ENCODE measurements at regions not wholly inside any gene's neighbourhood (a gene's known extent, or its start where the extent isn't known, plus 50 kb on each side); places are given as distances from the start of the nearest gene placed in this dataset.

DNA sequence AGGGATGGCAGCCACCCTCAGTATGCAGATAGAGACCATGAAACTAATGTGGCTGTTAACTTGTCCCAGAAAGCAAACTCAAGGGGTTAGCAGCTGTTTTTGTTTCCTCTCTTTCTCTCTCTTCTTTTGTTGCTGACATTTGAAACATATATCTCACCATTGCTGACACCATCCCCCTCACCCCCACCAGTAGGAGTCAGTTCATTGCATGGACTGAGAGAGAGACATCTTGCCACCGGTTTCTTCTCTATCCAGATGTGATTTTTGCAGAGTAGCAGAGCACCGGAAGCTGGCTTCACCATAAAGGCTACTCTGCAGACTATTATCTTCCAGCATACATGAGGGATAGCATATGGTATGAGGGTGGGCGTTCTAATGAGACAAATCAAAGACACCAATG is 177.1 kb upstream of the FRG1 start (continued):
- TF ChIP-seq, protein P1, sequence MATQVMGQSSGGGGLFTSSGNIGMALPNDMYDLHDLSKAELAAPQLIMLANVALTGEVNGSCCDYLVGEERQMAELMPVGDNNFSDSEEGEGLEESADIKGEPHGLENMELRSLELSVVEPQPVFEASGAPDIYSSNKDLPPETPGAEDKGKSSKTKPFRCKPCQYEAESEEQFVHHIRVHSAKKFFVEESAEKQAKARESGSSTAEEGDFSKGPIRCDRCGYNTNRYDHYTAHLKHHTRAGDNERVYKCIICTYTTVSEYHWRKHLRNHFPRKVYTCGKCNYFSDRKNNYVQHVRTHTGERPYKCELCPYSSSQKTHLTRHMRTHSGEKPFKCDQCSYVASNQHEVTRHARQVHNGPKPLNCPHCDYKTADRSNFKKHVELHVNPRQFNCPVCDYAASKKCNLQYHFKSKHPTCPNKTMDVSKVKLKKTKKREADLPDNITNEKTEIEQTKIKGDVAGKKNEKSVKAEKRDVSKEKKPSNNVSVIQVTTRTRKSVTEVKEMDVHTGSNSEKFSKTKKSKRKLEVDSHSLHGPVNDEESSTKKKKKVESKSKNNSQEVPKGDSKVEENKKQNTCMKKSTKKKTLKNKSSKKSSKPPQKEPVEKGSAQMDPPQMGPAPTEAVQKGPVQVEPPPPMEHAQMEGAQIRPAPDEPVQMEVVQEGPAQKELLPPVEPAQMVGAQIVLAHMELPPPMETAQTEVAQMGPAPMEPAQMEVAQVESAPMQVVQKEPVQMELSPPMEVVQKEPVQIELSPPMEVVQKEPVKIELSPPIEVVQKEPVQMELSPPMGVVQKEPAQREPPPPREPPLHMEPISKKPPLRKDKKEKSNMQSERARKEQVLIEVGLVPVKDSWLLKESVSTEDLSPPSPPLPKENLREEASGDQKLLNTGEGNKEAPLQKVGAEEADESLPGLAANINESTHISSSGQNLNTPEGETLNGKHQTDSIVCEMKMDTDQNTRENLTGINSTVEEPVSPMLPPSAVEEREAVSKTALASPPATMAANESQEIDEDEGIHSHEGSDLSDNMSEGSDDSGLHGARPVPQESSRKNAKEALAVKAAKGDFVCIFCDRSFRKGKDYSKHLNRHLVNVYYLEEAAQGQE (IDR thresholded peaks at IDR 0.05) = no peak
- TF ChIP-seq MAFK (IDR thresholded peaks at IDR 0.05; ENCODE audit: partially characterized antibody) = no peak
- no peak for TF ChIP-seq RCOR1 (IDR thresholded peaks at IDR 0.05; ENCODE audit: low read depth, low read length)
- no peak for TF ChIP-seq HOXB5 (CRISPR knock-in tag; IDR thresholded peaks at IDR 0.05)
- TF ChIP-seq CBX8 (IDR thresholded peaks at IDR 0.05) = no peak
- no peak for TF ChIP-seq ZFP36 (IDR thresholded peaks at IDR 0.05; ENCODE audit: borderline replicate concordance, partially characterized antibody)
- TF ChIP-seq CHD2 (IDR thresholded peaks at IDR 0.05; ENCODE audit: low read length, partially characterized antibody) = no peak
- no peak for TF ChIP-seq TP53 (CRISPR knock-in tag; IDR thresholded peaks at IDR 0.05)
- TF ChIP-seq GATA3 (IDR thresholded peaks at IDR 0.05; ENCODE audit: borderline replicate concordance) = no peak

DNA sequence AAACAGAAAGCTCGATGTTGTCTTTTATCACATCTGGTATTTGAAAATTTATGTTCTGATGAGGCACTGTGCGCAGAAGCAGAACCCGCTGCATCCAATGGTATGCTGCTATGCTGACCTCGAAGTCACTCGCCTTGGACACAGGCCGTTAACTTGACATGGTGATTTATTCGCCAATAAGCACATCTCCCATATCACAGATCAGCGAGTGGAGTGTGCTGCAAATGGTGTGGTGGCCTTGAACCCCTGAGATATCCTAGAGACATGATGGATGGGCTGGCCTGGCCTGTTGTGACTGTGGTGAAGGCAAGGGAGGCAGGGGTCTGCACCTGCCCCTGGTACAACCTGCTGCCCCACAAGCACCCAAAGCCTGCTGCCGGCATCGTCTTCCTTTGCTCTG is 175.4 kb upstream of the FRG1 start:
- no peak overlapping the region for H3K4me3 ChIP-seq
- ATAC-seq = no peak
- TF ChIP-seq RCOR1 (IDR thresholded peaks at IDR 0.05; ENCODE audit: low read depth, low read length) = no peak
- ChIA-PET CTCF (no interaction called here), POLR2A (no interaction called here)
- WGBS (ENCODE audit: missing lambda C conversion rate) = 18% methylated on average over 7 of the region's 10 CpGs
- no peak for DNase-seq (ENCODE audit: low read depth in 1 of 2, low spot score in 1 of 2)
- no peak overlapping the region for H3K4me2 ChIP-seq
- no peak for FAIRE-seq
- H3K27ac ChIP-seq = no peak overlapping the region
- H3K4me1 ChIP-seq = no peaks in the 10 kb centered on the region
- H3K9me3 ChIP-seq = no peaks in the 10 kb centered on the region

DNA sequence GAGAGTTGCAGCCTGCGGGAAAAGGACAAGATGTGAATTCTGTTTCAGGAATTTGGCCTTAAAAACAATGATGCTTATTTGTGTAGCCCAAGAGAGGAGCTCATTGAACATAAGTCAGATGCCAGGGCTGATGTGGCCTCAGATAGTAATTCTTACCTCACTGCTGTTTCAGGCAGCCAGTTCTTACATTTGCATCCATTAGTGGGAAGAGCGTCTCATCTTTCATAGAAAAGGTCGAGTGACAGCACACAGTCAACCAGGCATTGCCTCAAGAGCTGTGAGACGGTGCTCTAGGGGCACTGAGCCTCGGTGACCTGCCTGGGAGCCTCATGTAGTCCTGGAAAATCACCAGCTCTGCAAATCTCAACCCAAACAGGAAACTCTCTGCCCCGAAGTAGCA is 174.9 kb upstream of the FRG1 start:
- DNase-seq (ENCODE audit: low read depth in 1 of 2, low spot score in 1 of 2) = no peak
- Histone ChIP-seq H3K9me3 (no peaks in the 10 kb centered on the region), H3K4me1 (no peaks in the 10 kb centered on the region), H3K4me3 (no peak overlapping the region), H3K27ac (no peak overlapping the region), H3K4me2 (no peak overlapping the region)
- 12% methylated on average over 6 of the region's 6 CpGs for WGBS (ENCODE audit: missing lambda C conversion rate)
- ATAC-seq = no peak
- no peak for FAIRE-seq
- CTCF ChIA-PET = interaction anchor here (1.0 kb wide), 1 partner anchor 27 kb away, joined by 3 read pairs; no protein-coding TSS in a partner anchor
- POLR2A ChIA-PET = no interaction called here
- TF ChIP-seq GATA3 (IDR thresholded peaks at IDR 0.05; ENCODE audit: borderline replicate concordance) (no peak), POLR2AphosphoS2 (conservative IDR thresholded peaks at IDR 0.05; ENCODE audit: low read length) (no peak), CBX2 (IDR thresholded peaks at IDR 0.05; ENCODE audit: borderline replicate concordance, low read depth) (no peak)
- TF ChIP-seq, protein P2, sequence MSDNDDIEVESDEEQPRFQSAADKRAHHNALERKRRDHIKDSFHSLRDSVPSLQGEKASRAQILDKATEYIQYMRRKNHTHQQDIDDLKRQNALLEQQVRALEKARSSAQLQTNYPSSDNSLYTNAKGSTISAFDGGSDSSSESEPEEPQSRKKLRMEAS (IDR thresholded peaks at IDR 0.05) = no peak

DNA sequence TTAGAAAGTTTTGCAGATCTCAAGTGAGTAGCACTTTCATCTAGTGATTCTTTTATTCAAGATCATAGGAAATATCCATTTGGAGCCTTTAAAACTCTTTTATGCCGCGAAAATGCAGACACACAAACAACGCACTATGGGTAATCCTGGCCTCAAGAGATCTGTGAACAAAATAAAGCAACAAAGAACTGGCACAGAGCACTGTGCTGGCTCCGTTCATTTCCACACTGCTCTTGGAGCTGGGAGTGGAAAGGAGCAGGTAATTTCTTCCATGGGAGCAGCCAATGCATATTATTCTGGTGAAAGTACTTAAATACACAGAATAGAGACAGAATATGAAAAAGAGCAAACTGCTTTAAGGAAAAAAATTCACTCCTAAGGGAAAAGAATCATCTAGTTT is 172.7 kb upstream of the FRG1 start:
- DNase-seq (ENCODE audit: low read depth in 1 of 2, low spot score in 1 of 2) = no peak
- no peaks in the 10 kb centered on the region for H3K4me1 ChIP-seq
- no peak for FAIRE-seq
- ChIA-PET CTCF (no interaction called here), POLR2A (no interaction called here)
- 17% methylated on average over 4 of the region's 4 CpGs for WGBS (ENCODE audit: missing lambda C conversion rate)
- TF ChIP-seq ZFP36 (IDR thresholded peaks at IDR 0.05; ENCODE audit: borderline replicate concordance, partially characterized antibody) (no peak), KDM1A (IDR thresholded peaks at IDR 0.05; ENCODE audit: low read depth) (no peak), GATA3 (IDR thresholded peaks at IDR 0.05; ENCODE audit: borderline replicate concordance) (no peak), RAD21 (conservative IDR thresholded peaks at IDR 0.05 in 1 of 2, IDR thresholded peaks at IDR 0.05 in 1 of 2) (no peak), FOSB (CRISPR knock-in tag; IDR thresholded peaks at IDR 0.05) (no peak), ZC3H11A (IDR thresholded peaks at IDR 0.05) (no peak), FOXS1 (CRISPR knock-in tag; IDR thresholded peaks at IDR 0.05) (no peak), POLR2AphosphoS2 (conservative IDR thresholded peaks at IDR 0.05; ENCODE audit: low read length) (no peak), EP300 (IDR thresholded peaks at IDR 0.05) (no peak)
- TF ChIP-seq, protein P3, sequence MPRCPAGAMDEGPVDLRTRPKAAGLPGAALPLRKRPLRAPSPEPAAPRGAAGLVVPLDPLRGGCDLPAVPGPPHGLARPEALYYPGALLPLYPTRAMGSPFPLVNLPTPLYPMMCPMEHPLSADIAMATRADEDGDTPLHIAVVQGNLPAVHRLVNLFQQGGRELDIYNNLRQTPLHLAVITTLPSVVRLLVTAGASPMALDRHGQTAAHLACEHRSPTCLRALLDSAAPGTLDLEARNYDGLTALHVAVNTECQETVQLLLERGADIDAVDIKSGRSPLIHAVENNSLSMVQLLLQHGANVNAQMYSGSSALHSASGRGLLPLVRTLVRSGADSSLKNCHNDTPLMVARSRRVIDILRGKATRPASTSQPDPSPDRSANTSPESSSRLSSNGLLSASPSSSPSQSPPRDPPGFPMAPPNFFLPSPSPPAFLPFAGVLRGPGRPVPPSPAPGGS (IDR thresholded peaks at IDR 0.05) = no peak
- TF ChIP-seq, protein P4, sequence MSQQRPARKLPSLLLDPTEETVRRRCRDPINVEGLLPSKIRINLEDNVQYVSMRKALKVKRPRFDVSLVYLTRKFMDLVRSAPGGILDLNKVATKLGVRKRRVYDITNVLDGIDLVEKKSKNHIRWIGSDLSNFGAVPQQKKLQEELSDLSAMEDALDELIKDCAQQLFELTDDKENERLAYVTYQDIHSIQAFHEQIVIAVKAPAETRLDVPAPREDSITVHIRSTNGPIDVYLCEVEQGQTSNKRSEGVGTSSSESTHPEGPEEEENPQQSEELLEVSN (IDR thresholded peaks at IDR 0.05; ENCODE audit: borderline replicate concordance, low read depth) = no peak
- TF ChIP-seq, protein P5, sequence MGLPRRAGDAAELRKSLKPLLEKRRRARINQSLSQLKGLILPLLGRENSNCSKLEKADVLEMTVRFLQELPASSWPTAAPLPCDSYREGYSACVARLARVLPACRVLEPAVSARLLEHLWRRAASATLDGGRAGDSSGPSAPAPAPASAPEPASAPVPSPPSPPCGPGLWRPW (IDR thresholded peaks at IDR 0.05) = no peak
- TF ChIP-seq, protein P6, sequence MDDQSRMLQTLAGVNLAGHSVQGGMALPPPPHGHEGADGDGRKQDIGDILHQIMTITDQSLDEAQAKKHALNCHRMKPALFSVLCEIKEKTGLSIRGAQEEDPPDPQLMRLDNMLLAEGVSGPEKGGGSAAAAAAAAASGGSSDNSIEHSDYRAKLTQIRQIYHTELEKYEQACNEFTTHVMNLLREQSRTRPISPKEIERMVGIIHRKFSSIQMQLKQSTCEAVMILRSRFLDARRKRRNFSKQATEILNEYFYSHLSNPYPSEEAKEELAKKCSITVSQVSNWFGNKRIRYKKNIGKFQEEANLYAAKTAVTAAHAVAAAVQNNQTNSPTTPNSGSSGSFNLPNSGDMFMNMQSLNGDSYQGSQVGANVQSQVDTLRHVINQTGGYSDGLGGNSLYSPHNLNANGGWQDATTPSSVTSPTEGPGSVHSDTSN (IDR thresholded peaks at IDR 0.05) = no peak
- TF ChIP-seq, protein P7, sequence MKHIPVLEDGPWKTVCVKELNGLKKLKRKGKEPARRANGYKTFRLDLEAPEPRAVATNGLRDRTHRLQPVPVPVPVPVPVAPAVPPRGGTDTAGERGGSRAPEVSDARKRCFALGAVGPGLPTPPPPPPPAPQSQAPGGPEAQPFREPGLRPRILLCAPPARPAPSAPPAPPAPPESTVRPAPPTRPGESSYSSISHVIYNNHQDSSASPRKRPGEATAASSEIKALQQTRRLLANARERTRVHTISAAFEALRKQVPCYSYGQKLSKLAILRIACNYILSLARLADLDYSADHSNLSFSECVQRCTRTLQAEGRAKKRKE (CRISPR knock-in tag; IDR thresholded peaks at IDR 0.05; ENCODE audit: low read depth) = no peak
- TF ChIP-seq, protein P2 (IDR thresholded peaks at IDR 0.05) = no peak
- no peak overlapping the region for H3K4me3 ChIP-seq
- no peak for ATAC-seq
- no peak overlapping the region for H3K4me2 ChIP-seq
- no peak overlapping the region for H3K27ac ChIP-seq
- no peaks in the 10 kb centered on the region for H3K9me3 ChIP-seq

Measured in A549 (cell line).